ENCODE measurements at regions not wholly inside any gene's neighbourhood (a gene's known extent, or its start where the extent isn't known, plus 50 kb on each side); places are given as distances from the start of the nearest gene placed in this dataset.

DNA sequence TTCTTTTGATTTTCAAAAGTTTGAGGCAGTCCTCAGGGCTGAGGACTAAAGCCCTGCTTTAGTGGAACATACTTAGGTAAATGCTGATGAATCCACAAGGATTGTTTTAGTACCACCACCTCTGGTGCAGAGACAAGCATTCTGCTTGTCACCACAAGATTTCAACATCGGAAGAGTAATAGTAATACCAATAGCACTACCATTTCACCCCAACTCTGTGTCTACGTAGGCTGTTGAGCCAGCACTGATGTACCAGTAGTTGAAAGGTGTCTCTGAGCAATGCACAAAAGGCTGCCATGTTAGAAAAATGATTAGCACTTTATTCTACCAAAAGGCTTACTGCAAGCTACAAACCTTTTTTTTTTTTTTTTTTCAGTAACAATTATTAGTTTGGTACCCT, 213.2 kb upstream of the SLC24A2 start:
- WGBS = 98% methylated on average over 2 of the region's 2 CpGs
- no peak for DNase-seq (ENCODE audit: low read depth in 6 of 9, low spot score in 9 of 9)
- Histone ChIP-seq H3K4me3 (ENCODE audit: low read length in 2 of 2) (no peak overlapping the region), H3K27ac (ENCODE audit: low read depth in 1 of 2, low read length in 1 of 2) (no peak overlapping the region), H3K36me3 (ENCODE audit: control insufficient read depth in 2 of 2, insufficient read depth in 2 of 2, low read length in 1 of 2) (no peaks in the 10 kb centered on the region), H3K9me3 (ENCODE audit: control insufficient read depth in 2 of 2, insufficient read depth in 1 of 2, low read length in 1 of 2) (no peaks in the 10 kb centered on the region), H3K4me1 (ENCODE audit: control insufficient read depth in 2 of 2, insufficient read depth in 2 of 2, low read length in 2 of 2) (no peaks in the 10 kb centered on the region), H3K27me3 (ENCODE audit: control insufficient read depth in 2 of 2, insufficient read depth in 1 of 2, low read length in 1 of 2) (no peaks in the 10 kb centered on the region)

- Histone ChIP-seq H3K9me3 (ENCODE audit: control insufficient read depth in 2 of 2, insufficient read depth in 1 of 2, low read length in 1 of 2) (no peaks in the 10 kb centered on the region), H3K27me3 (ENCODE audit: control insufficient read depth in 2 of 2, insufficient read depth in 1 of 2, low read length in 1 of 2) (no peaks in the 10 kb centered on the region), H3K4me3 (ENCODE audit: low read length in 2 of 2) (no peak overlapping the region), H3K4me1 (ENCODE audit: control insufficient read depth in 2 of 2, insufficient read depth in 2 of 2, low read length in 2 of 2) (no peaks in the 10 kb centered on the region), H3K36me3 (ENCODE audit: control insufficient read depth in 2 of 2, insufficient read depth in 2 of 2, low read length in 1 of 2) (no peaks in the 10 kb centered on the region), H3K27ac (ENCODE audit: low read depth in 1 of 2, low read length in 1 of 2) (no peak overlapping the region)
- 90% methylated on average over 5 of the region's 5 CpGs for WGBS
- no peak for DNase-seq (ENCODE audit: low read depth in 6 of 9, low spot score in 9 of 9)
These were observed 212.2 kb upstream of the SLC24A2 start for GRCh38 chr9:20001058-20001457.

DNA sequence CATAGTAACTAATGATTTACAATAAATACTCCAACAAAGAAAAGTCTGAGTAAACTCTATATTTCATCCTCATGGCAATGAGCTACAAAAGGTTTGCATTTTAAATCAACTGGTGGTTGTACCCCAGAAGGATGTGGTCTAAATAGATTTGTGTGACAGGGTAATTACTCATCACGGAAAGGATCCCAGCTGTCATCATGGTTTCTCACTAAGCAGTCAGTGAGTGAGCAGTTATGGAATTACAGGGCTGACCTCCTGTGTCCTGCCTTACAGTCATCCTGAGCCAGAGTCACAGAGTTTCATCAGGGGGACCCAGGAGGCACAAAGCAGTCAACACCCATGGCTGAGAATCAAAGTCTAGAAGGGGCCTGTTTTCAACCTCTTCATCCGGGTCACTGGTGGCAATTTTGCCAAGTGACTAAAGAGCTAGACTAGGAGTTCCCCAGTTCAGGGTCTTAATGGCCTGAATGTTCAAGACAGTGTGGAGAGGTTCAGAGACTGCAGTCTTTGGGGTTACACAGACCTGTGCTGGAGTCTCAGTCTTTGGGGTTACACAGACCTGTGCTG, 210.7 kb upstream of the SLC24A2 start:
- Histone ChIP-seq H3K4me1 (ENCODE audit: control insufficient read depth in 2 of 2, insufficient read depth in 2 of 2, low read length in 2 of 2) (no peaks in the 10 kb centered on the region), H3K9me3 (ENCODE audit: control insufficient read depth in 2 of 2, insufficient read depth in 1 of 2, low read length in 1 of 2) (no peaks in the 10 kb centered on the region), H3K27ac (ENCODE audit: low read depth in 1 of 2, low read length in 1 of 2) (no peak overlapping the region), H3K4me3 (ENCODE audit: low read length in 2 of 2) (no peak overlapping the region), H3K36me3 (ENCODE audit: control insufficient read depth in 2 of 2, insufficient read depth in 2 of 2, low read length in 1 of 2) (no peaks in the 10 kb centered on the region), H3K27me3 (ENCODE audit: control insufficient read depth in 2 of 2, insufficient read depth in 1 of 2, low read length in 1 of 2) (no peaks in the 10 kb centered on the region)
- 72% methylated on average over 2 of the region's 2 CpGs for WGBS
- no peak for DNase-seq (ENCODE audit: low read depth in 6 of 9, low spot score in 9 of 9)

DNA sequence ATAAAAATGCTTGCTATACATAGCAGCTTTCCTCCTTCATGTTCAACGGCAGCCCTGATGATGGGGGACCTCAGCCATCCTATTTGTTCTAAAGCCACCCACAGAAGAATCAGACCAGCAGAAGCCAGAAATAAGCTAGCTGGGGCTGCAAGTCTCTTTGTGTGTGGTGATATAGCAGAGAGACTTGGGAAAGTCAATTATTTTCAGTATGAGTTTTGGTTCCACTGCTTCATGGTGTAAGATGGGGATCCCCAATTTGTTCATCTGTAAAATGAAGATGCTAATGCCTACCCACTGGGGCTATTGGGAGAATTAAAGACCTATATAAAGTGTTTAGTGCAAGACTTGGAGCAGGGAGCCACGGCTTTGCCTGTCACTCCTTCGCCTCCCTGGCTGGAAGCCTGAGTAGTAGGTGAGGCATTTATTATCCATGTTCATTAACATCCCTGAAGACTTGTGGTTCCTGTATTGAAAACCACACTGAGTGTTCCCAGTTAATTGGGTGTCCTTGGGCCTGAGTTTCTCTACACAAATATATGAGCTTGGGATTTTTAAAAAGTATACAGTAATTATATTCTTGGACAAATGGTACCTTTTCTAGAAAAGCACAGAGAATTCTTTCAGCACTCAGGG, 210.1 kb upstream of the SLC24A2 start:
- no peak overlapping the region for H3K4me3 ChIP-seq (ENCODE audit: low read length in 2 of 2)
- no peaks in the 10 kb centered on the region for H3K36me3 ChIP-seq (ENCODE audit: control insufficient read depth in 2 of 2, insufficient read depth in 2 of 2, low read length in 1 of 2)
- H3K4me1 ChIP-seq (ENCODE audit: control insufficient read depth in 2 of 2, insufficient read depth in 2 of 2, low read length in 2 of 2) = no peaks in the 10 kb centered on the region
- H3K9me3 ChIP-seq (ENCODE audit: control insufficient read depth in 2 of 2, insufficient read depth in 1 of 2, low read length in 1 of 2) = no peaks in the 10 kb centered on the region
- WGBS = 85% methylated on average over 3 of the region's 3 CpGs
- no peaks in the 10 kb centered on the region for H3K27me3 ChIP-seq (ENCODE audit: control insufficient read depth in 2 of 2, insufficient read depth in 1 of 2, low read length in 1 of 2)
- DNase-seq (ENCODE audit: low read depth in 6 of 9, low spot score in 9 of 9) = no peak
- no peak overlapping the region for H3K27ac ChIP-seq (ENCODE audit: low read depth in 1 of 2, low read length in 1 of 2)

DNA sequence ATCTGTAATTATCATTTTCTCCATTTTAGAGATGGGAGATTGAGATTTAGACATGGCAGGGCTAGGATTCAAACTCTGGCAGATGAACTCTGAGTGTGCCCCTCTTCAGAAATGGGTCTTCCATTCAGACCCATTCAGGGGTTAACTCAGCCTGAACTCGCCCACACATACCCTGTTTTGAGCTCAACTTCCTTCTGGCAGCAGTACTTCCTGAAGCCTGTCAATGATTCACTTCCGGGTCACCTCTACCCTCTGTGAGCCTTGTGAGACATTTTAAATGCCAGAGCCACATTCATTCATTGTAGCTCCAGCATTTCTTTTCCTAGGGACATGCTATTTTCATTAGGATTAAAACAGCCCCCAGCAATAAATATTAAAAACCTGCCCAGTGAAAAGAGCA, 209.3 kb upstream of the SLC24A2 start:
- Histone ChIP-seq H3K36me3 (ENCODE audit: control insufficient read depth in 2 of 2, insufficient read depth in 2 of 2, low read length in 1 of 2) (no peaks in the 10 kb centered on the region), H3K27me3 (ENCODE audit: control insufficient read depth in 2 of 2, insufficient read depth in 1 of 2, low read length in 1 of 2) (no peaks in the 10 kb centered on the region), H3K9me3 (ENCODE audit: control insufficient read depth in 2 of 2, insufficient read depth in 1 of 2, low read length in 1 of 2) (no peaks in the 10 kb centered on the region), H3K4me1 (ENCODE audit: control insufficient read depth in 2 of 2, insufficient read depth in 2 of 2, low read length in 2 of 2) (no peaks in the 10 kb centered on the region), H3K27ac (ENCODE audit: low read depth in 1 of 2, low read length in 1 of 2) (no peak overlapping the region), H3K4me3 (ENCODE audit: low read length in 2 of 2) (no peak overlapping the region)
- no peak for DNase-seq (ENCODE audit: low read depth in 6 of 9, low spot score in 9 of 9)
- 90% methylated on average over 2 of the region's 2 CpGs for WGBS

DNA sequence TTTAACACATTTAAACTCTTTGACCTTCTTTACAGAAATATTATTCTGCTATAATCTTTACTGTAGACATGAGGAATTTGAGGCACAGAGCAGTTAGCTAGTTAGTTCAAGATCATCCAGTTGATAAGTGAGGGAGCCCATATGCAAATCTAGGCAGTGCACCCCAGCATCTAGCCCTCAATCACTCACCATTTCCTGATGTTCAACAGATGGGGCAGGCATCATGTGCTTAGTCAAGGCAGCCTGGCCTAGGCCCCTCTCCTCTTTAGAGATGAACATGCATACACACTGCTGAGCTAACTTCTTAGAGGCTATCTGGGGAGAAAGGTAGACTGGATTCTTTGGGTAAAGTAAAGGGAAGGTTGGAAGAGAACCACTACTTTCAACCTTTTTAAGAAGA, 206.8 kb upstream of the SLC24A2 start:
- no peak for DNase-seq (ENCODE audit: low read depth in 6 of 9, low spot score in 9 of 9)
- no peak overlapping the region for H3K27ac ChIP-seq (ENCODE audit: low read depth in 1 of 2, low read length in 1 of 2)
- H3K9me3 ChIP-seq (ENCODE audit: control insufficient read depth in 2 of 2, insufficient read depth in 1 of 2, low read length in 1 of 2) = no peaks in the 10 kb centered on the region
- no peaks in the 10 kb centered on the region for H3K36me3 ChIP-seq (ENCODE audit: control insufficient read depth in 2 of 2, insufficient read depth in 2 of 2, low read length in 1 of 2)
- H3K4me3 ChIP-seq (ENCODE audit: low read length in 2 of 2) = no peak overlapping the region
- no peaks in the 10 kb centered on the region for H3K4me1 ChIP-seq (ENCODE audit: control insufficient read depth in 2 of 2, insufficient read depth in 2 of 2, low read length in 2 of 2)
- H3K27me3 ChIP-seq (ENCODE audit: control insufficient read depth in 2 of 2, insufficient read depth in 1 of 2, low read length in 1 of 2) = no peaks in the 10 kb centered on the region

GRCh38 chr9:19994296-19994695, 205.5 kb upstream of the SLC24A2 start:
- 95% methylated on average over 2 of the region's 2 CpGs for WGBS
- no peaks in the 10 kb centered on the region for H3K4me1 ChIP-seq (ENCODE audit: control insufficient read depth in 2 of 2, insufficient read depth in 2 of 2, low read length in 2 of 2)
- DNase-seq (ENCODE audit: low read depth in 6 of 9, low spot score in 9 of 9) = no peak
- no peaks in the 10 kb centered on the region for H3K27me3 ChIP-seq (ENCODE audit: control insufficient read depth in 2 of 2, insufficient read depth in 1 of 2, low read length in 1 of 2)
- H3K4me3 ChIP-seq (ENCODE audit: low read length in 2 of 2) = no peak overlapping the region
- H3K36me3 ChIP-seq (ENCODE audit: control insufficient read depth in 2 of 2, insufficient read depth in 2 of 2, low read length in 1 of 2) = no peaks in the 10 kb centered on the region
- no peaks in the 10 kb centered on the region for H3K9me3 ChIP-seq (ENCODE audit: control insufficient read depth in 2 of 2, insufficient read depth in 1 of 2, low read length in 1 of 2)
- H3K27ac ChIP-seq (ENCODE audit: low read depth in 1 of 2, low read length in 1 of 2) = no peak overlapping the region

DNA sequence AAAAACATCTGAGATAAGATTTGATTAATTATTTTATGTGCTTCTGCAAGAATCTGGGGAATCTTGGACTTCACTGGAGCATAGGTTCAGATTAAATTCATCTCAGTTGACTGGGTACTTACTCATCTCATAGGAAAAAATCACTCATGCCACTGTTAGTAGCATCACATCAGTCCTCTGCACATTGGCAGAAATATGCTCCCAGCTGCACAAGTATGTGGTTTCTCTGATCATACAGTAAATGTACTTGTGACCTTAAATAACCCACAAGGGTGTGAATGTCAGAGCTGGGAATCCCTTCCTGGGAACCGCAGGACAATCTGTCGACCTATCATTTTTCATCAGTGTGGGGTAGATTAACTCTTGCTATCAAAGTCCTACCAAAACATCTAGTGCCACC, 203.7 kb upstream of the SLC24A2 start:
- H3K36me3 ChIP-seq (ENCODE audit: control insufficient read depth in 2 of 2, insufficient read depth in 2 of 2, low read length in 1 of 2) = no peaks in the 10 kb centered on the region
- 63% methylated on average over 2 of the region's 2 CpGs for WGBS
- no peak overlapping the region for H3K27ac ChIP-seq (ENCODE audit: low read depth in 1 of 2, low read length in 1 of 2)

DNA sequence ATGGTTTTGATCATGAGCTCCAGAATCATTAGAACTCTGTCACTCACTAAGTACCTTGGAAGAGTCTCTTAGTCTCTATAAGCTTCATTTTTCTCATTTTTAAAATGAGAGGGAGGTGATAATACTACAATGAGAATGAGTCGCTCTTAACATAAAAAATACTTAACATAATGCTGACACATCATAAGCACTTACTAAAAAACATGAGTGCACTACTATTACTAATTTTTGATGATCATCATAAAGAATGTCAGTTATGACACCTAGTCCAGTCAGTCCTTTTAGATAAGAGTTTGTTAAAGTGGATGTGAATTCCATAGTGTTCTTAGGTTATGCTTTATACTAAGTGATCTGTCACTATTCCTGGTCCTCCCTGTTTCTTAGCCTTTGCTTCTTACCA, 200.4 kb upstream of the SLC24A2 start:
- no peaks in the 10 kb centered on the region for H3K9me3 ChIP-seq (ENCODE audit: control insufficient read depth in 2 of 2, insufficient read depth in 1 of 2, low read length in 1 of 2)
- no peaks in the 10 kb centered on the region for H3K36me3 ChIP-seq (ENCODE audit: control insufficient read depth in 2 of 2, insufficient read depth in 2 of 2, low read length in 1 of 2)
- no peak for DNase-seq (ENCODE audit: low read depth in 6 of 9, low spot score in 9 of 9)
- H3K27me3 ChIP-seq (ENCODE audit: control insufficient read depth in 2 of 2, insufficient read depth in 1 of 2, low read length in 1 of 2) = no peaks in the 10 kb centered on the region
- H3K27ac ChIP-seq (ENCODE audit: low read depth in 1 of 2, low read length in 1 of 2) = no peak overlapping the region
- WGBS = 96% methylated on average over 1 of the region's 1 CpG
- H3K4me1 ChIP-seq (ENCODE audit: control insufficient read depth in 2 of 2, insufficient read depth in 2 of 2, low read length in 2 of 2) = no peaks in the 10 kb centered on the region
- no peak overlapping the region for H3K4me3 ChIP-seq (ENCODE audit: low read length in 2 of 2)

More for the DNA sequence above, 203.7 kb upstream of the SLC24A2 start:
- no peak for DNase-seq (ENCODE audit: low read depth in 6 of 9, low spot score in 9 of 9)
- H3K27me3 ChIP-seq (ENCODE audit: control insufficient read depth in 2 of 2, insufficient read depth in 1 of 2, low read length in 1 of 2) = no peaks in the 10 kb centered on the region
- H3K9me3 ChIP-seq (ENCODE audit: control insufficient read depth in 2 of 2, insufficient read depth in 1 of 2, low read length in 1 of 2) = no peaks in the 10 kb centered on the region
- no peaks in the 10 kb centered on the region for H3K4me1 ChIP-seq (ENCODE audit: control insufficient read depth in 2 of 2, insufficient read depth in 2 of 2, low read length in 2 of 2)
- H3K4me3 ChIP-seq (ENCODE audit: low read length in 2 of 2) = no peak overlapping the region

Measured in thymus (tissue), 11 donors.